Ishikawa (cell line): ENCODE measurements at regions not wholly inside any gene's neighbourhood (a gene's known extent, or its start where the extent isn't known, plus 50 kb on each side); places are given as distances from the start of the nearest gene placed in this dataset.

Experiments used
- CEBPB ChIP-seq: IDR thresholded peaks from 2 replicates; pipeline ENCODE4 v1.6.1; 2012
- CREB1 ChIP-seq: IDR thresholded peaks from 2 replicates; pipeline ENCODE4 v1.6.1; 2012; ENCODE audit warnings: low read depth
- EGR1 ChIP-seq: IDR thresholded peaks from 2 replicates; pipeline ENCODE4 v1.6.1; 2012
- EP300 ChIP-seq: IDR thresholded peaks from 2 replicates; pipeline ENCODE4 v1.6.1; 2012; ENCODE audit warnings: borderline replicate concordance
- FOXM1 ChIP-seq: IDR thresholded peaks from 2 replicates; pipeline ENCODE4 v1.6.1; 2012; ENCODE audit warnings: low read depth, borderline replicate concordance
- NFIC ChIP-seq: IDR thresholded peaks from 2 replicates; pipeline ENCODE4 v1.6.1; 2012
- RAD21 ChIP-seq: IDR thresholded peaks from 2 replicates; pipeline ENCODE4 v1.6.1; 2012; ENCODE audit warnings: low read depth
- TAF1 ChIP-seq: IDR thresholded peaks from 2 replicates; pipeline ENCODE4 v1.6.1; 2012; ENCODE audit warnings: low read depth, mild to moderate bottlenecking
- TCF12 ChIP-seq: IDR thresholded peaks from 2 replicates; pipeline ENCODE4 v1.6.1; 2012; ENCODE audit warnings: low read depth
- TEAD4 ChIP-seq: IDR thresholded peaks from 2 replicates; pipeline ENCODE4 v1.6.1; 2012
- USF1 ChIP-seq: IDR thresholded peaks from 2 replicates; pipeline ENCODE4 v1.6.1; 2012
- YY1 ChIP-seq: IDR thresholded peaks from 2 replicates; pipeline ENCODE4 v1.6.1; 2012; ENCODE audit warnings: low read depth
- ZBTB7A ChIP-seq: IDR thresholded peaks from 2 replicates; pipeline ENCODE4 v1.6.1; 2012; ENCODE audit warnings: low read depth
- TF ChIP-seq, protein P1 (sequence below): IDR thresholded peaks from 2 replicates; pipeline ENCODE4 v1.6.1; 2012
- TF ChIP-seq, protein P2 (sequence below): IDR thresholded peaks from 2 replicates; pipeline ENCODE4 v1.6.1; 2012; ENCODE audit warnings: low read depth, mild to moderate bottlenecking

DNA sequence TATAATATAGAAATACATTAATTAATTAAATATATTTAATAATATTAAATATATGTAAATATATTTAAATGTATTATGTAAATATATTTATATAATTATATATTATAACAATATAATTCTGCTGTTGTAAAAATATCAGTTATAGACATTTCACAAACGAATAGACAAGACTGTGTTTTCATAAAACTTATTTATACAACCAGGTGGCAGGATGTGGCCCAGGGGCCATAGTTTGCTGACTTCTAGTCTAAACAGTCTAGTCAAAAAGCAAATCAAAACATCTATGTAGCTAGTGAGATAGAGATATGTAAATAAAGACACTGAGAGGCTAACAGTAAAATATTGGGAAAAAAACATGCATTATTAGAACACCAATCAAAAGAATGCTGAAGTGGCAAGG is 136.4 kb downstream of the TBXT start:
- TF ChIP-seq TAF1 (no peak), FOXM1 (no peak), TCF12 (no peak), CEBPB (no peak), EGR1 (no peak), CREB1 (no peak), USF1 (no peak), RAD21 (no peak), YY1 (no peak), TEAD4 (no peak), NFIC (no peak), ZBTB7A (no peak)
- TF ChIP-seq, protein P1, sequence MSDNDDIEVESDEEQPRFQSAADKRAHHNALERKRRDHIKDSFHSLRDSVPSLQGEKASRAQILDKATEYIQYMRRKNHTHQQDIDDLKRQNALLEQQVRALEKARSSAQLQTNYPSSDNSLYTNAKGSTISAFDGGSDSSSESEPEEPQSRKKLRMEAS: no peak
- TF ChIP-seq, protein P2, sequence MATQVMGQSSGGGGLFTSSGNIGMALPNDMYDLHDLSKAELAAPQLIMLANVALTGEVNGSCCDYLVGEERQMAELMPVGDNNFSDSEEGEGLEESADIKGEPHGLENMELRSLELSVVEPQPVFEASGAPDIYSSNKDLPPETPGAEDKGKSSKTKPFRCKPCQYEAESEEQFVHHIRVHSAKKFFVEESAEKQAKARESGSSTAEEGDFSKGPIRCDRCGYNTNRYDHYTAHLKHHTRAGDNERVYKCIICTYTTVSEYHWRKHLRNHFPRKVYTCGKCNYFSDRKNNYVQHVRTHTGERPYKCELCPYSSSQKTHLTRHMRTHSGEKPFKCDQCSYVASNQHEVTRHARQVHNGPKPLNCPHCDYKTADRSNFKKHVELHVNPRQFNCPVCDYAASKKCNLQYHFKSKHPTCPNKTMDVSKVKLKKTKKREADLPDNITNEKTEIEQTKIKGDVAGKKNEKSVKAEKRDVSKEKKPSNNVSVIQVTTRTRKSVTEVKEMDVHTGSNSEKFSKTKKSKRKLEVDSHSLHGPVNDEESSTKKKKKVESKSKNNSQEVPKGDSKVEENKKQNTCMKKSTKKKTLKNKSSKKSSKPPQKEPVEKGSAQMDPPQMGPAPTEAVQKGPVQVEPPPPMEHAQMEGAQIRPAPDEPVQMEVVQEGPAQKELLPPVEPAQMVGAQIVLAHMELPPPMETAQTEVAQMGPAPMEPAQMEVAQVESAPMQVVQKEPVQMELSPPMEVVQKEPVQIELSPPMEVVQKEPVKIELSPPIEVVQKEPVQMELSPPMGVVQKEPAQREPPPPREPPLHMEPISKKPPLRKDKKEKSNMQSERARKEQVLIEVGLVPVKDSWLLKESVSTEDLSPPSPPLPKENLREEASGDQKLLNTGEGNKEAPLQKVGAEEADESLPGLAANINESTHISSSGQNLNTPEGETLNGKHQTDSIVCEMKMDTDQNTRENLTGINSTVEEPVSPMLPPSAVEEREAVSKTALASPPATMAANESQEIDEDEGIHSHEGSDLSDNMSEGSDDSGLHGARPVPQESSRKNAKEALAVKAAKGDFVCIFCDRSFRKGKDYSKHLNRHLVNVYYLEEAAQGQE: no peak

GRCh38 chr6:166029506-166029905 is 138.1 kb downstream of the TBXT start:
- TF ChIP-seq CREB1 (no peak), CEBPB (no peak), TCF12 (no peak), NFIC (no peak)

DNA sequence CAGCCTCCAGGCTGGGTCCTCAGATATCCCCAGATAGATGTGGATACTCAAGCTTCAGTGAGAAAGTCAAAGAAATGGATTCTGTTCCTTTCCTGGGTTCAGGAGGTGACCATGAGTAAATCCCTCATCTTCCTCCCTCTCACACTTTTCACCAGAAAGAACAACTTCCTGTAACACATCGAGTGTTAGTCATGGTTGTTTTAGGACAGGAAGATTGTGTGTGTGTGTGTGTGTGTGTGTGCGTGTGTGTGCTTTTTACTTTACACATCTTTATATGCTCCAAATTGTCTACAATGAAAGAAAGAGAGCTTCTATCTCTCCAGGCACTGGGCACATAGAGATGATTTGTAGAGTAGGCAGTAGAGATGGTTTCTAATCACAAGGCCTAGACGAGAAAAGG is 139.9 kb downstream of the TBXT start:
- no peak for TF ChIP-seq RAD21
- TF ChIP-seq YY1: no peak
- no peak for TF ChIP-seq CREB1
- TF ChIP-seq NFIC: no peak
- no peak for TF ChIP-seq FOXM1
- TF ChIP-seq EGR1: no peak
- TF ChIP-seq, protein P2: no peak
- TF ChIP-seq, protein P1: no peak
- no peak for TF ChIP-seq ZBTB7A
- TF ChIP-seq TAF1: no peak
- no peak for TF ChIP-seq CEBPB
- no peak for TF ChIP-seq TEAD4
- no peak for TF ChIP-seq TCF12
- TF ChIP-seq EP300: no peak
- TF ChIP-seq USF1: no peak

DNA sequence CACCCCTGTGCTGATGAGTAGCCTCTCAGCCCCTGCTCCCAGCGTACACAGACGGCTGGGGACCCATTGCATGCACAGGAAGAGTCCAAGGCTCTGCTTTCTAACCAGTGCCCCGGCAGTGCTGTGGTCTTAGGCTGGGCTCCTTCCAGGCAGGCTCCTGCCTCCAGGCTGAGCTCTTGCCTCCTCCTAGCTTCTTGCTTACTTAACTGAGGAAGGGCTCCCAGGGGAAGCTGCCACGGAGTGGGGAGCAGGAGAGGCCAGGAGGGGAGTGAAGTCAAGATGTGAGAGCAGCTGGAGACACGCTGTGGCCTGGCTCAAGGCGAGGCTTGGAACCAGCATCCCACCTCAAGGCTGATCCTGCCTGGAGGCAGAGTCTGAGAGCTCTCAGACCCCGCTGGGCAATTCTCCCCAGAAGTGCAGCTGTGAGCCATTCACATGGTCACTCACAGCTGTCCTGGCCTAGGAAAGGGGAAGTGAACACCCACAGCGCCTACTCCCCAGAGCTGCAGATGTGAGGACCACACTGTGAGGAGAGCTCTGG is 141.0 kb downstream of the TBXT start:
- TF ChIP-seq, protein P2: no peak
- no peak for TF ChIP-seq TEAD4
- TF ChIP-seq YY1: no peak
- no peak for TF ChIP-seq TCF12
- no peak for TF ChIP-seq TAF1
- TF ChIP-seq, protein P1: no peak
- TF ChIP-seq ZBTB7A: no peak
- TF ChIP-seq CREB1: no peak
- no peak for TF ChIP-seq CEBPB
- no peak for TF ChIP-seq NFIC
- TF ChIP-seq USF1: no peak
- TF ChIP-seq EP300: no peak
